ENCODE measurements at regions not wholly inside any gene's neighbourhood (a gene's known extent, or its start where the extent isn't known, plus 50 kb on each side); places are given as distances from the start of the nearest gene placed in this dataset.

GRCh38 chrX:94814216-94814615 is 1140.2 kb downstream of the FAM133A start:
- no peaks in the 10 kb centered on the region for H3K4me1 Mint-ChIP-seq
- Histone ChIP-seq H3K36me3 (ENCODE audit: insufficient read depth) (no peaks in the 10 kb centered on the region), H3K4me2 (no peak overlapping the region), H3K4me3 (no peak overlapping the region), H3F3A (replicated peaks; ENCODE audit: low read depth) (no peaks in the 10 kb centered on the region), H3K9me2 (ENCODE audit: insufficient read depth) (no peaks in the 10 kb centered on the region), H3K27ac (ENCODE audit: low read depth) (no peak overlapping the region), H3K79me2 (replicated peaks; ENCODE audit: insufficient read depth) (no peaks in the 10 kb centered on the region; the same call in none of the 2 replicates), H4K20me1 (replicated peaks; ENCODE audit: insufficient read depth) (no peaks in the 10 kb centered on the region), H3K4me1 (ENCODE audit: insufficient read depth) (no peaks in the 10 kb centered on the region), H2AFZ (no peak overlapping the region), H3K27me3 (ENCODE audit: insufficient read depth) (no peaks in the 10 kb centered on the region)
- no peak for ATAC-seq
- TF ChIP-seq ZNF331 (CRISPR knock-in tag; IDR thresholded peaks at IDR 0.05; ENCODE audit: low read depth), result no peak
- H3K27ac Mint-ChIP-seq, result no peak overlapping the region
- H3K27me3 Mint-ChIP-seq (ENCODE audit: insufficient read depth, low read depth, poor library complexity), result no peaks in the 10 kb centered on the region
- peaks cover 15% of the 10 kb centered on the region for H3K9me3 Mint-ChIP-seq
- peaks cover 16% of the 10 kb centered on the region; the same call in 2 of the 3 replicates for H3K36me3 Mint-ChIP-seq (ENCODE audit: low read depth)
- no peak overlapping the region for H3K4me3 Mint-ChIP-seq
- no peak for DNase-seq (ENCODE audit: low spot score)

GRCh38 chrX:94830717-94831116 is 1156.7 kb downstream of the FAM133A start:
- no peaks in the 10 kb centered on the region for H3K9me2 ChIP-seq (ENCODE audit: insufficient read depth)
- ATAC-seq, result no peak
- no peak overlapping the region for H2AFZ ChIP-seq
- no peaks in the 10 kb centered on the region for H3K79me2 ChIP-seq (replicated peaks; ENCODE audit: insufficient read depth)
- H3K4me3 Mint-ChIP-seq, result no peak overlapping the region
- H3K4me3 ChIP-seq, result no peak overlapping the region
- no peak overlapping the region for H3K4me2 ChIP-seq
- no peaks in the 10 kb centered on the region for H3K27me3 ChIP-seq (ENCODE audit: insufficient read depth)
- no peak overlapping the region for H3K27ac ChIP-seq (ENCODE audit: low read depth)
- H3K27me3 Mint-ChIP-seq (ENCODE audit: insufficient read depth, low read depth, poor library complexity), result no peaks in the 10 kb centered on the region
- H3K4me1 Mint-ChIP-seq, result no peaks in the 10 kb centered on the region
- H3K4me1 ChIP-seq (ENCODE audit: insufficient read depth), result 0 out of 2 replicates have a peak, but pooled peaks cover 4% of the 10 kb centered on the region
- H3F3A ChIP-seq (replicated peaks; ENCODE audit: low read depth), result no peaks in the 10 kb centered on the region
- no peaks in the 10 kb centered on the region for H4K20me1 ChIP-seq (replicated peaks; ENCODE audit: insufficient read depth)
- no peaks in the 10 kb centered on the region for H3K36me3 Mint-ChIP-seq (ENCODE audit: low read depth)
- no peak overlapping the region for H3K27ac Mint-ChIP-seq
- TF ChIP-seq NANOG (IDR thresholded peaks at IDR 0.05; ENCODE audit: borderline replicate concordance), result no peak
- TF ChIP-seq ETS1 (IDR thresholded peaks at IDR 0.05), result no peak
- no peak for TF ChIP-seq CTCF (conservative IDR thresholded peaks at IDR 0.05; ENCODE audit: low read depth in 2 of 2)
- TF ChIP-seq ZNF331 (CRISPR knock-in tag; IDR thresholded peaks at IDR 0.05; ENCODE audit: low read depth), result no peak
- TF ChIP-seq REST (IDR thresholded peaks at IDR 0.05; ENCODE audit: unreplicated experiment), result no peak
- TF ChIP-seq ZNF114 (CRISPR knock-in tag; IDR thresholded peaks at IDR 0.05), result no peak
- TF ChIP-seq JUNB (IDR thresholded peaks at IDR 0.05; ENCODE audit: unreplicated experiment), result no peak
- no peak for TF ChIP-seq POLR2AphosphoS5 (IDR thresholded peaks at IDR 0.05; ENCODE audit: low read depth)
- no peaks in the 10 kb centered on the region for H3K36me3 ChIP-seq (ENCODE audit: insufficient read depth)
- H3K9me3 Mint-ChIP-seq, result no peaks in the 10 kb centered on the region; the same call in 2 of the 3 replicates
- DNase-seq (ENCODE audit: low spot score), result no peak

All from GM23338 (cell line).